ENCODE measurements at regions not wholly inside any gene's neighbourhood (a gene's known extent, or its start where the extent isn't known, plus 50 kb on each side); places are given as distances from the start of the nearest gene placed in this dataset.
A peak's percentile ranks its signal among the peaks of the same experiment; 100 is the strongest.
"Not testable (repeated sequence)": the region's sequence is repeated elsewhere in the genome, so short reads cannot be mapped to it uniquely, and the experiment has no call there.

- not testable (repeated sequence) for DNase-seq (ENCODE audit: low spot score); H3K36me3 ChIP-seq (ENCODE audit: low read depth); H3K27me3 ChIP-seq (ENCODE audit: insufficient read depth, poor library complexity, severe bottlenecking); H3K9me3 ChIP-seq (ENCODE audit: severe bottlenecking); H3K4me1 ChIP-seq (ENCODE audit: insufficient read depth, poor library complexity, severe bottlenecking); ATAC-seq (ENCODE audit: low read depth); H3K27ac ChIP-seq (ENCODE audit: poor library complexity, severe bottlenecking); H3K4me3 ChIP-seq (ENCODE audit: severe bottlenecking)
Observed at GRCh38 chr7:97928844-97929243, 56.6 kb upstream of the ASNS start.

- peak; percentile 79 for ATAC-seq (ENCODE audit: low read depth)
- H3K27ac ChIP-seq (ENCODE audit: poor library complexity, severe bottlenecking); H3K36me3 ChIP-seq (ENCODE audit: low read depth); H3K9me3 ChIP-seq (ENCODE audit: severe bottlenecking); H3K27me3 ChIP-seq (ENCODE audit: insufficient read depth, poor library complexity, severe bottlenecking); DNase-seq (ENCODE audit: low spot score); H3K4me1 ChIP-seq (ENCODE audit: insufficient read depth, poor library complexity, severe bottlenecking): not testable (repeated sequence)
- TF ChIP-seq CTCF (IDR thresholded peaks at IDR 0.05; ENCODE audit: poor library complexity, severe bottlenecking): peak; percentile 86
- H3K4me3 ChIP-seq (ENCODE audit: severe bottlenecking): peak overlapping the region; percentile 27
Observed at GRCh38 chr7:97927790-97928748, 55.9 kb upstream of the ASNS start.
